ENCODE measurements at regions not wholly inside any gene's neighbourhood (a gene's known extent, or its start where the extent isn't known, plus 50 kb on each side); places are given as distances from the start of the nearest gene placed in this dataset.

GRCh38 chr3:59611649-59612443, 562.0 kb upstream of the CFAP20DC start:
- no peak for DNase-seq (ENCODE audit: low spot score)
- Histone ChIP-seq H3K36me3 (ENCODE audit: control insufficient read depth in 4 of 4, insufficient read depth in 3 of 4, low read depth in 1 of 4, low read length in 3 of 4) (no peaks in the 10 kb centered on the region), H3K27me3 (ENCODE audit: control insufficient read depth in 4 of 4, insufficient read depth in 4 of 4, low read length in 3 of 4) (no peaks in the 10 kb centered on the region), H3K27ac (ENCODE audit: low read depth in 1 of 2, low read length in 2 of 2) (no peak overlapping the region), H3K9ac (ENCODE audit: low read depth in 1 of 2, low read length in 2 of 2) (no peak overlapping the region), H3K9me3 (ENCODE audit: control insufficient read depth in 4 of 4, low read length in 3 of 4) (no peaks in the 10 kb centered on the region), H3K4me3 (ENCODE audit: low read depth in 1 of 3, low read length in 3 of 3) (no peak overlapping the region), H3K4me1 (ENCODE audit: control insufficient read depth in 4 of 4, insufficient read depth in 4 of 4, low read length in 3 of 4) (no peaks in the 10 kb centered on the region)
- WGBS = 77% methylated on average over 7 of the region's 7 CpGs
- TF ChIP-seq NR2F2 (IDR thresholded peaks at IDR 0.05) (no peak), FOXA1 (IDR thresholded peaks at IDR 0.05) (no peak), HNF4A (conservative IDR thresholded peaks at IDR 0.05) (no peak), TAF1 (conservative IDR thresholded peaks at IDR 0.05) (no peak), RAD21 (IDR thresholded peaks at IDR 0.05) (no peak), ATF3 (IDR thresholded peaks at IDR 0.05) (no peak), MAX (IDR thresholded peaks at IDR 0.05) (no peak), ZBTB33 (IDR thresholded peaks at IDR 0.05) (no peak), JUND (IDR thresholded peaks at IDR 0.05) (no peak), REST (IDR thresholded peaks at IDR 0.05) (no peak), EGR1 (IDR thresholded peaks at IDR 0.05; ENCODE audit: low read depth in 2 of 2) (no peak)

- DNase-seq (ENCODE audit: low spot score) = no peak
- peak; percentile 89 for TF ChIP-seq NR2F2 (IDR thresholded peaks at IDR 0.05)
- no peak for TF ChIP-seq HNF4G (IDR thresholded peaks at IDR 0.05)
- TF ChIP-seq ATF3 (IDR thresholded peaks at IDR 0.05) = no peak
- peak in 1 of 2 donors; percentile 9 for TF ChIP-seq RAD21 (IDR thresholded peaks at IDR 0.05)
- TF ChIP-seq CTCF (IDR thresholded peaks at IDR 0.05; ENCODE audit: low read depth, low read length, missing input control) = no peak
- peak in 1 of 2 donors; percentile 60 for TF ChIP-seq RXRA (IDR thresholded peaks at IDR 0.05)
- Histone ChIP-seq H3K9me3 (ENCODE audit: control insufficient read depth in 4 of 4, low read length in 3 of 4) (no peaks in the 10 kb centered on the region), H3K36me3 (ENCODE audit: control insufficient read depth in 4 of 4, insufficient read depth in 3 of 4, low read depth in 1 of 4, low read length in 3 of 4) (no peaks in the 10 kb centered on the region), H3K4me1 (ENCODE audit: control insufficient read depth in 4 of 4, insufficient read depth in 4 of 4, low read length in 3 of 4) (no peaks in the 10 kb centered on the region), H3K4me3 (ENCODE audit: low read depth in 1 of 3, low read length in 3 of 3) (no peak overlapping the region), H3K27ac (ENCODE audit: low read depth in 1 of 2, low read length in 2 of 2) (no peak overlapping the region), H3K27me3 (ENCODE audit: control insufficient read depth in 4 of 4, insufficient read depth in 4 of 4, low read length in 3 of 4) (no peaks in the 10 kb centered on the region), H3K9ac (ENCODE audit: low read depth in 1 of 2, low read length in 2 of 2) (no peak overlapping the region)
- 64% methylated on average over 6 of the region's 6 CpGs for WGBS
Measured at GRCh38 chr3:59609657-59610348, 560.0 kb upstream of the CFAP20DC start.
